ENCODE measurements at regions not wholly inside any gene's neighbourhood (a gene's known extent, or its start where the extent isn't known, plus 50 kb on each side); places are given as distances from the start of the nearest gene placed in this dataset.

DNA sequence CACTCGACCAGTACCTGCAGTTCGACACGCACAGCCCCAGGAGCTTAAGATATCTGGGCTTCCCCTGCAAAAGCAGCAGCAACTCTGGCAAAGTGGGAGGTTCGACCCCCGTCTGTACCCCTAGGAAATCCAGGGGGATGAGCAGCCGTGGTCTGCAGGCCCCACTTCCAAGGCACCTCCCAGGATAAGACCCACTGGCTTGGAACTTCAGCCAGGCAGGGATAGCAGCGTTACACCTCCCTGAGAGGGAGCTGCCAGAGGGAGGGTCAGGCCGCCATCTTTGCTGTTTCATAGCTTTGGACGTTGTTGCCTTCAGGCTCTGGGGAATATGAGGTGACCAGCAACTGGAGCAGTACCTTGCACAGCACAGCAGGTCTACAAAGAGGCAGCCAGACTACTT lies 351.1 kb downstream of the SOX11 start (continued):
- TF ChIP-seq FOSL1 (IDR thresholded peaks at IDR 0.05; ENCODE audit: low read depth): no peak
- TF ChIP-seq CEBPB (IDR thresholded peaks at IDR 0.05; ENCODE audit: low read depth): no peak

DNA sequence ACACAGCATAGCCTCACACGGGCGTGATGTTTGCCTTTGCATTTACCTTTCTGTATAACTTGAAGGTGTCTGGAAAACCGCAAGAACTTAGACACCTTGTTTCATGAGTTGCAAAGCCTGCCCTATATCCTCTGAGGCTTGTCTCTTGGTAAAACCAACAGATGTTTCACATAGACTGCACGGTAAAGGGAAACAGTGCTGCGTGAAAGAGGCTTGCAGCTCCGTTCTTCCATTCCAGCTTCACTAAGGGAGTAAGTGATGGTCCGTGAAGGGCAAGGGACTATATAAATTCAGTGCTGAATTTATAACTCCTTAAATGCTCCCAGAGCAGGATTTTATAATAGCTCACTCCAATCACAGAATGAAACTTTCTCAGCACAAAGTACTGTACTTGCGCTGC lies 360.5 kb downstream of the SOX11 start:
- H3K36me3 ChIP-seq (ENCODE audit: control insufficient read depth in 1 of 2, insufficient read depth in 2 of 2, low read length in 2 of 2): no peaks in the 10 kb centered on the region
- peaks cover 5 to 16% of the 10 kb centered on the region in 2 experiments; a peak in 2 of 4 replicates for H3K9me3 ChIP-seq (ENCODE audit: control insufficient read depth in 1 of 2, insufficient read depth in 1 of 2, low read depth in 1 of 2, low read length in 2 of 2)
- TF ChIP-seq, protein P1, sequence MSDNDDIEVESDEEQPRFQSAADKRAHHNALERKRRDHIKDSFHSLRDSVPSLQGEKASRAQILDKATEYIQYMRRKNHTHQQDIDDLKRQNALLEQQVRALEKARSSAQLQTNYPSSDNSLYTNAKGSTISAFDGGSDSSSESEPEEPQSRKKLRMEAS (IDR thresholded peaks at IDR 0.05): no peak
- TF ChIP-seq CBX3 (IDR thresholded peaks at IDR 0.05; ENCODE audit: low read depth) (no peak), SRF (IDR thresholded peaks at IDR 0.05; ENCODE audit: low read depth) (no peak), CEBPB (IDR thresholded peaks at IDR 0.05; ENCODE audit: low read depth) (no peak), RAD21 (IDR thresholded peaks at IDR 0.05; ENCODE audit: low read depth) (no peak), FOSL1 (IDR thresholded peaks at IDR 0.05; ENCODE audit: low read depth) (no peak), JUND (IDR thresholded peaks at IDR 0.05) (no peak), ELF1 (IDR thresholded peaks at IDR 0.05; ENCODE audit: borderline replicate concordance, low read depth) (no peak), POLR2A (IDR thresholded peaks at IDR 0.05; ENCODE audit: borderline replicate concordance, extremely low read depth, insufficient read depth, insufficient read length) (no peak), EGR1 (IDR thresholded peaks at IDR 0.05; ENCODE audit: low read depth) (no peak), SIN3A (IDR thresholded peaks at IDR 0.05; ENCODE audit: low read depth) (no peak), SP1 (IDR thresholded peaks at IDR 0.05; ENCODE audit: low read depth) (no peak), EZH2phosphoT487 (IDR thresholded peaks at IDR 0.05; ENCODE audit: borderline replicate concordance) (no peak)
- TF ChIP-seq, protein P2, sequence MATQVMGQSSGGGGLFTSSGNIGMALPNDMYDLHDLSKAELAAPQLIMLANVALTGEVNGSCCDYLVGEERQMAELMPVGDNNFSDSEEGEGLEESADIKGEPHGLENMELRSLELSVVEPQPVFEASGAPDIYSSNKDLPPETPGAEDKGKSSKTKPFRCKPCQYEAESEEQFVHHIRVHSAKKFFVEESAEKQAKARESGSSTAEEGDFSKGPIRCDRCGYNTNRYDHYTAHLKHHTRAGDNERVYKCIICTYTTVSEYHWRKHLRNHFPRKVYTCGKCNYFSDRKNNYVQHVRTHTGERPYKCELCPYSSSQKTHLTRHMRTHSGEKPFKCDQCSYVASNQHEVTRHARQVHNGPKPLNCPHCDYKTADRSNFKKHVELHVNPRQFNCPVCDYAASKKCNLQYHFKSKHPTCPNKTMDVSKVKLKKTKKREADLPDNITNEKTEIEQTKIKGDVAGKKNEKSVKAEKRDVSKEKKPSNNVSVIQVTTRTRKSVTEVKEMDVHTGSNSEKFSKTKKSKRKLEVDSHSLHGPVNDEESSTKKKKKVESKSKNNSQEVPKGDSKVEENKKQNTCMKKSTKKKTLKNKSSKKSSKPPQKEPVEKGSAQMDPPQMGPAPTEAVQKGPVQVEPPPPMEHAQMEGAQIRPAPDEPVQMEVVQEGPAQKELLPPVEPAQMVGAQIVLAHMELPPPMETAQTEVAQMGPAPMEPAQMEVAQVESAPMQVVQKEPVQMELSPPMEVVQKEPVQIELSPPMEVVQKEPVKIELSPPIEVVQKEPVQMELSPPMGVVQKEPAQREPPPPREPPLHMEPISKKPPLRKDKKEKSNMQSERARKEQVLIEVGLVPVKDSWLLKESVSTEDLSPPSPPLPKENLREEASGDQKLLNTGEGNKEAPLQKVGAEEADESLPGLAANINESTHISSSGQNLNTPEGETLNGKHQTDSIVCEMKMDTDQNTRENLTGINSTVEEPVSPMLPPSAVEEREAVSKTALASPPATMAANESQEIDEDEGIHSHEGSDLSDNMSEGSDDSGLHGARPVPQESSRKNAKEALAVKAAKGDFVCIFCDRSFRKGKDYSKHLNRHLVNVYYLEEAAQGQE (IDR thresholded peaks at IDR 0.05; ENCODE audit: low read depth): no peak
- TF ChIP-seq, protein P3, sequence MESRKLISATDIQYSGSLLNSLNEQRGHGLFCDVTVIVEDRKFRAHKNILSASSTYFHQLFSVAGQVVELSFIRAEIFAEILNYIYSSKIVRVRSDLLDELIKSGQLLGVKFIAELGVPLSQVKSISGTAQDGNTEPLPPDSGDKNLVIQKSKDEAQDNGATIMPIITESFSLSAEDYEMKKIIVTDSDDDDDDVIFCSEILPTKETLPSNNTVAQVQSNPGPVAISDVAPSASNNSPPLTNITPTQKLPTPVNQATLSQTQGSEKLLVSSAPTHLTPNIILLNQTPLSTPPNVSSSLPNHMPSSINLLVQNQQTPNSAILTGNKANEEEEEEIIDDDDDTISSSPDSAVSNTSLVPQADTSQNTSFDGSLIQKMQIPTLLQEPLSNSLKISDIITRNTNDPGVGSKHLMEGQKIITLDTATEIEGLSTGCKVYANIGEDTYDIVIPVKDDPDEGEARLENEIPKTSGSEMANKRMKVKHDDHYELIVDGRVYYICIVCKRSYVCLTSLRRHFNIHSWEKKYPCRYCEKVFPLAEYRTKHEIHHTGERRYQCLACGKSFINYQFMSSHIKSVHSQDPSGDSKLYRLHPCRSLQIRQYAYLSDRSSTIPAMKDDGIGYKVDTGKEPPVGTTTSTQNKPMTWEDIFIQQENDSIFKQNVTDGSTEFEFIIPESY (IDR thresholded peaks at IDR 0.05; ENCODE audit: extremely low read depth, insufficient replicate concordance, low read length): no peak
- no peaks in the 10 kb centered on the region for H3K4me1 ChIP-seq (ENCODE audit: control insufficient read depth in 1 of 2, insufficient read depth in 2 of 2, low read length in 2 of 2)
- H4K20me1 ChIP-seq (ENCODE audit: insufficient read depth): no peaks in the 10 kb centered on the region
- no peak for DNase-seq (ENCODE audit: low read depth, low spot score)
- ChIA-PET POLR2A (no interaction called here), CTCF (no interaction called here), RAD21 (ENCODE audit: low non-redundant PET in 1 of 2, low total read pairs in 2 of 2, uncharacterized antibody in 2 of 2, unreplicated experiment in 2 of 2) (no interaction called here)
- no peak overlapping the region for H2AFZ ChIP-seq (ENCODE audit: low read depth, low read length, poor library complexity, severe bottlenecking)
- H3K9me2 ChIP-seq (ENCODE audit: insufficient read depth): no peaks in the 10 kb centered on the region
- no TSS peak for BruUV-seq (replicated peaks)
- H3K9ac ChIP-seq (ENCODE audit: low read length): no peak overlapping the region
- no peak overlapping the region for H3K4me2 ChIP-seq (ENCODE audit: low read length)
- intact Hi-C loops (cut with micrococcal nuclease): no loop called here
- H3K79me2 ChIP-seq (ENCODE audit: insufficient read depth, low read length): no peaks in the 10 kb centered on the region
- no peak overlapping the region for H3K27ac ChIP-seq (ENCODE audit: low read depth, low read length)
- no peaks in the 10 kb centered on the region for H3K27me3 ChIP-seq (ENCODE audit: insufficient read depth, low read length)
- no peak overlapping the region for H3K4me3 ChIP-seq (replicated peaks in 1 of 2; ENCODE audit: low read depth in 1 of 2, low read length in 2 of 2)
- ATAC-seq: no peak

All from HCT116 (cell line).